ENCODE measurements at regions not wholly inside any gene's neighbourhood (a gene's known extent, or its start where the extent isn't known, plus 50 kb on each side); places are given as distances from the start of the nearest gene placed in this dataset.

- no peak for TF ChIP-seq POLR2AphosphoS5 (IDR thresholded peaks at IDR 0.05; ENCODE audit: low read depth, low read length)
- no peak for TF ChIP-seq POLR2A (IDR thresholded peaks at IDR 0.05; ENCODE audit: low read depth, low read length)
- TF ChIP-seq TAF1 (IDR thresholded peaks at IDR 0.05; ENCODE audit: low read depth, low read length): no peak
- no peak for TF ChIP-seq SPI1 (IDR thresholded peaks at IDR 0.05; ENCODE audit: low read depth, low read length)
Observed at GRCh38 chr1:194485432-194485831, 1299.0 kb upstream of the B3GALT2 start.
